Transverse colon (tissue), 3 donors: ENCODE measurements at regions not wholly inside any gene's neighbourhood (a gene's known extent, or its start where the extent isn't known, plus 50 kb on each side); places are given as distances from the start of the nearest gene placed in this dataset.

Experiments
- CTCF ChIP-seq, 5 experiments: fragments of 200-600 bp in 3 of 5; fragments of 450-650 bp in 2 of 5; sonication (generic) in 3 of 5; IDR thresholded peaks; 1 replicate in 2 of 5; 2 replicates in 3 of 5; pipeline ENCODE4 v1.5.1; 2016 to 2017; ENCODE audit warnings: antibody characterized with exemption in 5 of 5, inconsistent platforms in 3 of 5, mild to moderate bottlenecking in 2 of 5, moderate library complexity in 1 of 5
- POLR2A ChIP-seq: fragments of 450-650 bp; IDR thresholded peaks from one replicate; pipeline ENCODE4 v1.6.1; 2016; ENCODE audit warnings: antibody characterized with exemption, mild to moderate bottlenecking, moderate library complexity

GRCh38 chr2:118669654-118670053, 177.8 kb downstream of the EN1 start:
- no peak for TF ChIP-seq CTCF (IDR thresholded peaks at IDR 0.05)
- TF ChIP-seq POLR2A: no peak
